OCI-LY7 (cell line): ENCODE measurements at regions not wholly inside any gene's neighbourhood (a gene's known extent, or its start where the extent isn't known, plus 50 kb on each side); places are given as distances from the start of the nearest gene placed in this dataset.

ENCODE experiments used
- EZH2phosphoT487 ChIP-seq: fragments of 200-600 bp; sonication (generic); IDR thresholded peaks from 2 replicates; pipeline ENCODE4 v1.6.1; 2018; ENCODE audit warnings: low read depth, borderline replicate concordance, mild to moderate bottlenecking, mixed run types, antibody characterized with exemption, low read length, moderate library complexity, mixed read lengths
- TF ChIP-seq, protein P1 (sequence below): fragments of 200-600 bp; sonication (generic); conservative IDR thresholded peaks from 2 replicates; pipeline ENCODE4 v1.5.1; 2014; ENCODE audit warnings: mild to moderate bottlenecking, antibody characterized with exemption, low read length, moderate library complexity, mixed read lengths

GRCh38 chr12:47407463-47408129 lies 298.2 kb downstream of the RPAP3 start:
- TF ChIP-seq, protein P1, sequence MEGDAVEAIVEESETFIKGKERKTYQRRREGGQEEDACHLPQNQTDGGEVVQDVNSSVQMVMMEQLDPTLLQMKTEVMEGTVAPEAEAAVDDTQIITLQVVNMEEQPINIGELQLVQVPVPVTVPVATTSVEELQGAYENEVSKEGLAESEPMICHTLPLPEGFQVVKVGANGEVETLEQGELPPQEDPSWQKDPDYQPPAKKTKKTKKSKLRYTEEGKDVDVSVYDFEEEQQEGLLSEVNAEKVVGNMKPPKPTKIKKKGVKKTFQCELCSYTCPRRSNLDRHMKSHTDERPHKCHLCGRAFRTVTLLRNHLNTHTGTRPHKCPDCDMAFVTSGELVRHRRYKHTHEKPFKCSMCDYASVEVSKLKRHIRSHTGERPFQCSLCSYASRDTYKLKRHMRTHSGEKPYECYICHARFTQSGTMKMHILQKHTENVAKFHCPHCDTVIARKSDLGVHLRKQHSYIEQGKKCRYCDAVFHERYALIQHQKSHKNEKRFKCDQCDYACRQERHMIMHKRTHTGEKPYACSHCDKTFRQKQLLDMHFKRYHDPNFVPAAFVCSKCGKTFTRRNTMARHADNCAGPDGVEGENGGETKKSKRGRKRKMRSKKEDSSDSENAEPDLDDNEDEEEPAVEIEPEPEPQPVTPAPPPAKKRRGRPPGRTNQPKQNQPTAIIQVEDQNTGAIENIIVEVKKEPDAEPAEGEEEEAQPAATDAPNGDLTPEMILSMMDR: no peak
- no peak for TF ChIP-seq EZH2phosphoT487
